ENCODE measurements at regions not wholly inside any gene's neighbourhood (a gene's known extent, or its start where the extent isn't known, plus 50 kb on each side); places are given as distances from the start of the nearest gene placed in this dataset.

DNA sequence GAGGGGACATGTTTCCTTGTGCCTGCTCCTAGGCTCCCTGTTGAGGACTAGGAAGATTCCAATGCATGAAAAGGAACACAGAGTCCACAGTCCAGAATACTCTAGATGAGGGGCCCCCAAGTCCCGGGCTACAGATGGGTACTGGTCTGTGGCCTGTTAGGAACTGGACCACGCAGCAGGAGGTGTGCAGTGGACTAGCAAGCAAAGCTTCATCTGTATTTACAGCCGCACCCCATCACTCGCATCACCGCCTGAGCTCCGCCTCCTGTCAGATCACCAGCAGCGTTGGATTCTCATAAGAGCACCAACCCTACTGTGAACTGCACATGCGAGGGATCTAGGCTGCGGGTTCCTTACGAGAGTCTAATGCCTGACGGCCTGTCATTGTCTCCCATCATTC lies 233.0 kb upstream of the MKLN1 start:
- intact Hi-C loops (cut with micrococcal nuclease), result no loop called here

DNA sequence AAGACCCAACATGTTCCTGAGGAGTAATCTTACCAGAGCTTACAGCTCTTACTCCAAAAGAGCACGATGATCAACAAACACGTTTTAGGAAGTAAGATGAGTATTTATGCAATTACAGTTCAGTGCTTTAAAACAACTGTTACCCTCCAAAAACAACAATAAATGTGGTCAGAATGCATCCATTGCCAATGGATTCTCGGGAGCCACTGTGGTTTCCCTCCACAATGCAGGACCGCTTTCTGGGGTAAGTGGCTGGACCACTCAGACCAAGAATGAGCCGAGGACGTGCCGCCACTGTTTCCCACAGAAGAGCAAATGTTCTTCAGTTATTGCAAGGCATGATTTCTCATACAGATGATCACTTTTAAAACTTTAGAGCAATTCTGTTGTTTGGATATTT lies 232.3 kb upstream of the MKLN1 start:
- intact Hi-C loops (cut with micrococcal nuclease), result no loop called here

DNA sequence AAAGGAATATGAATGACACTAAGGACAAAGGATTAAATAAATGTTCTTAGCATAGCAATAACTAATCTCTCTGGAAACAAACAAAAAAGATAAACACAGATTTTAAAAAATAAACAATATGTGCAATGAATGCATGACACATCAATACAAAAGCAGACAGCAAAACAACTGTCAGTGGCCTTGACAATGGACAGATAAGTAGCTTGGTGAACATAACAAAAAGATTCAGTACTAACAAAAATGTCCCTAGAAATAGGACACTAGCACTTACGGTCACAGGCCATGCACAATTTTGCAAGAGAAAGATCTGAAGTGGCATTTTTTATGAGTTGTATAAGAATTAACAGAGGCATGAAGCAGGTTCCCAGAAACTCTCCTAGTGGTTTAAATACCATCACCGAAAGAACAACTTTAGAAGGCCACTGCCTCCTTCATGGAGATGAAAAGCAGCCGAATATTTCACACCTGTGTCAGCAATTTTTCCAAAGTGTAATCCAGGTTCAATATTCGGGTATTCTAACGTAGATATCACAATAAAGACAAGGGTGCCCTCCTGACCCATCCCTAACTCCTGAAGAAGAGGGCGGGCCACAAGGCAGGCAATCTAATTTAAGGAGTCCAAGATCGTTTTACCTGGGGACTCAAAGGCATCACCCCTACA lies 231.3 kb upstream of the MKLN1 start:
- intact Hi-C loops (cut with micrococcal nuclease), result no loop called here

DNA sequence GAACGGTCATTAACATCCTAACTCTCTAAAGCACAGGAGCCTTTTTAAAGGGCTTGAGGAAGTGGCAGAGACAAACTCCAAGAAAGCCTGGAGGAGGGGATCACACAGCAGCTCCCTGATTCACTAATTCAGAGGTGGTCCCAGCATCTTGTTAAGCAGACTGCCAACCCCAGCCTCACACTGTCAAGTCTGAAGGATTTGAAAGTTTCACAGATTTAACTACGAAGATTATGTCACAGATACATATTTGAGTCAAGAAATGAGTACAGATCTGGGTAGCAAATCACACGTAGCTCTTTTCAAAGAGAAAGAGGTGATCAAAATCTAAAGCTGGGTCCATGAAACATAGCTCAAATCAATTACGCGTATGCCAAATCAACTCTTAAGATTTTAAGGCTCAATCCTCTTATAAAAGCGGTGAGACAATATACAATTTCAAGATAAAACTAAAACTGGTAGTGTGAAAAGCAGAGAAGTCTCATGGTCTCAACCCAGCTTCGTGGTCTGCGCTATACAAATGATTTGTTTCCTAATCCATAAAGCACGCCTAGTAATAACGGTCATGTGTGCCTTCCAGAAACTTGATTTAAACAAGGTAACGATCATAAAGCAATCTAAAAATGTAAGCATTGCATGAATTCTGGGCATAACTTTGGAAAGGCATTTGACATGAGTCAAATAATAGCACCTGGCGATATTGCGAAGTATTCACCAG lies 229.9 kb upstream of the MKLN1 start:
- intact Hi-C loops (cut with micrococcal nuclease), result no loop called here

DNA sequence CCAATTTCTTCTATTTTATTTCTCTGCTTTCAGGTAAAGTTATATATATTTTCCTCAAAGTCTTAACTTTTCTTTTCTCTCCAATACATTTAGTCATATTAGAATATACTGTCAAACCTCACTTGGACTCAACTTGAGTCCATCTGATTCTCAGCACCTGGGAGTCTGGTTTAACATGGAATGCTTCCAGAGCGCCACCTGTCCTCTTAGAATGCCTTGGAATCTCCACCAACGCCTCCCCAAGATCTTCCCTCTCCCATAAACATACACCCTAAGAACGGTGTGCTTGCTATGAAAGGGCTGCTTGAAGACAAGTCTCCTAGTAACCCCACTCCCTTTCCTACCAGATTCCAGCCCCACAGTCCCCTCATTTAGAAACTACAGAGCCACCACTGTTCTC lies 229.1 kb upstream of the MKLN1 start:
- intact Hi-C loops (cut with micrococcal nuclease), result no loop called here

DNA sequence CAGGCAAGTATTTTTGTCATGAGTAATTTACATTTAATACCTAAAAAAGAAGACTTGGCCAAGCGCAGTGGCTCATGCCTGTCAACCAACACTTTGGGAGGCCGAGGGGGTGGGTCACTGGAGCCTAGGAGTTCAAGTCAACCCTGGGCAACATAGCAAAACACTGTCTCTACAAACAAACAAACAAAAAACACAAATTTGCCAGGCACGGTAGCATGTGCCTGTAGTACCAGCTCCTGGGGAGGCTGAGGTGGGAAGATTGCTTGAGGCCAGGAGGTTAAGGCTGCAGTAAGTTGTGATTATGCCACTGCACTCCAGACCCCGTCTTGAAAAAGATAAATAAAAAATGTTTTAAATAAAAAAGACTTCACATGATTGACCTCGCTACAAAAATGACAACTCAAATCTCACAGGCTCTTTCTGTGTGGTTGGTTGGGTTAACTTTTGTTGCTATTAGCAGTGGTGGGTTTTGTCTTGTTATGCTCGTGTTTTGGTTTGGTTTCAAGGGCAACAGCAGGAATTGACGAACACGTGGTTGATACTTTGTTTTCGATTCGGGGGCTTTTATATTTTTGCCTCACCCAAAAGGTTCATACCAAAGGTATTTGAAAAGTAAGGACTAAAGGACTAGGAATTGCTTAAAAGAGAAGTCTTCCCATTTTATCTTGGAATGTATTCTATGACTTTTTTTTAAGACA lies 227.2 kb upstream of the MKLN1 start:
- intact Hi-C loops (cut with micrococcal nuclease), result no loop called here

DNA sequence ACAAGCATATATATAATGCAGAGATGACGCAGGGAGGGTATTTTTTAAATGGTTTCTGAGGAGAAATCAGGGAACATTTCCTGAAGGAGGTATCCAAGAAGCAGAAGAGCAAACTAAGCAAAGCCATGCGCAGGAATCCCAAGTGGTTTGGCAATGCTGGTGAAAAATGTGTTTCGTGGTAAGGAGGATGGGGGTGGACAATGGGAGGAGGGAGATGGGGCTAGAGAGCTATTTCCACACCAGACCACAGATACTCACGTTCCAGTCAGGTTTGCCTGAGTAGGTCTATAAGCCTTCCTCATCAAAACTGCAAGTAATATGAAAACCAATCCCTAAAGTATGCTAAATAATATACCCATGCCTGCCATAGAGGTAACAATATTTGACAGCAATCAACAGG lies 223.7 kb upstream of the MKLN1 start:
- intact Hi-C loops (cut with micrococcal nuclease), result no loop called here

DNA sequence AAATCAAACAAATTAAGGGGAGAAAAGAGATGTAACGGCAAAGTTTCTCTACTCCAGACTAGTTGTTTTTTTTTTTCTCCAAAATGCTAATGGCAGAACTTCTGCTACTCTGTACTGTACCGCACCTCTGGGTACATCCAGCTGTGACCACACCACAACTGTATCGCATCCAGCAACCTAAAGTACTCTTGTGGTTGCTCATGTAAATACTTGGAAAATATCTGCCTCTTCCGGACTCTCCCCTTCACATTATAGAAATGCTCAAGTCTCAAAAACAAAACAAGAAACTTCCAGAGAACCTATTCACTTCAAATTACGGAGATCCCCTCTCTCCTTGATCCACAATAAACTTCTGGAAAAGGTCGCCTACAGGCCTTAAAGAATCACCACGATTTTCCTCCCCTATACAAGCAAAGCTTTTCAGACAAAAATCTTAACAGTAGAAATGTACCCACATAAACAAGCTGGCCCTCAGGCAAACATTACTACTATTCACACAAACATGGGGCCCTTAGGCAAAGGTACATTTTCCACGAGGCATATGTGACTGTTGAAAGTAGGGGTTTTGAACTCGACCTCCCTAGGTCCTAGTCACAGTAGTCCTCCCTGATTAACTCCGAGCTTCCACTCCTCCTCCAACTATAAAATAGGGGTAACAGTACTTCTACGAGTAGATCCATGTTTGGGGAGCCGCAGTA lies 222.9 kb upstream of the MKLN1 start:
- intact Hi-C loops (cut with micrococcal nuclease), result loop anchor here (1.0 to 5.0 kb wide), 5 partner anchors 263 to 1328 kb away; partner anchors contain the start of gene KLHDC10

DNA sequence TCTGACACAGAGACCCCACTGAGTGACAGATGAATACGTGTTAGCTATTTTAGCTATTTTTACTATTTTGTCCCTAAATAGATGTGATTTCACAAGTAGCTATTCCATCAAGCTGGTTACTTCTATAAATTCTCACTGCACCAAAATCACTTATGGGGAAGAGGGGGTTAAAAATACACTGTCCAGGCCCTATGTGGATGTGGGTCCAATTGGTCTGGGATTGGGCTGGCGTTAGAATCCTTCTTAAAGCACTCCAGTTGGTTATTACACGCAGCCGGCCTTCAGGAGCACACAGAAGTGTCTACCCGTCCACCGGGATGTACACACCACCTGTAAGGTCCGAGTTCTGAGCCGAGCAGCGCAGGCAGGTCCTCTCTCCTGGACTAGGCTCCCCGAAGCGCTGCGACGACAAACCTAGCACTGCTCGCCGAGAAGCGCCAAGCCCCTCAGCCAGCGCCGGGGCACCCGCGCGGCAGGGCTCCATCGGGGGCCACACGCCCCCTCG lies 222.3 kb upstream of the MKLN1 start:
- intact Hi-C loops (cut with micrococcal nuclease), result loop anchor here (1.0 to 5.0 kb wide), 5 partner anchors 262 to 1327 kb away; partner anchors contain the start of gene KLHDC10

DNA sequence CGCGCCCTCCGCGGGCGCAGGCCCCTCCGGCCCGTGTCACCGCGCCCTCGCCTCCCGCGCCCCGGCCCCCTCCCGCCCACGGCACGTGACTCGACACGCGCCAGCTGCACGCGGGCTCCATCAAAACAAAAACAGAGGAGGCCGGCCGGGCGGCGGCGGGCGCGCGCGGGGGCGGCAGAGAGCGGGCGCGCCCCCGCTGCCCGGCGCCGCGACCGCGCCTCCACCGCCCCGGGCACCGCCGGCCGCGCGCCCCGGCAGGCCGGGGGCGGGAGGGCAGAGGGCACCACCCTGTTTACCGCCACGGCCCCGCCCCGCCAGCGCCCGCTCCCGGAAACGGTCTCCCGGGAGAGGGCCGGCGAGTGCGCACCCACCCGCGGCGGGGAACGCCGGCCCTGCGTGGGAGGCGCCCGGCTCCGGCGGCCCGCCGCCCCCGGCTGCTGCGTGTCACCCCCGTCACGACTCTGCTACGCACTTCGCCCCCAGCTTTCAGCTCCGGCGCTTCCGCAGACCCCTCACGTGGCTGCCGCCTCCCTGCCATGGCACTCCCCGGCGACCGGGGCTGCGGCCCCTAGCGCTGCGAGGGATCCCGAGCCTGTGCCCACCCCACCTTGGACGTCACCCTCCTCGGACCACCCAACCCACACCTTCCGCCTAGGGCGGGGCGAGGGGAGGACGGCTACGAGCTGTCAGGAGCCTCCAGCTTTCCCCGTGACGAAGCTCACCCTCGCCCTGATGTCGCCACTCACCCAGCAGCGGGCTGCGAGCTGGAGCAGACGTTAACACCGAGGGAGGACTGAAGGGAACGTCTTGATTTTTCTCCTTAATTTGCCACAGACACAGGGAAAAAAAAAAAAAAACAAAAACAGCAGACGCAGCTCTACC lies 221.6 kb upstream of the MKLN1 start:
- intact Hi-C loops (cut with micrococcal nuclease), result loop anchor here (1.0 to 5.0 kb wide), 7 partner anchors 209 to 1326 kb away; partner anchors contain the start of gene KLHDC10

DNA sequence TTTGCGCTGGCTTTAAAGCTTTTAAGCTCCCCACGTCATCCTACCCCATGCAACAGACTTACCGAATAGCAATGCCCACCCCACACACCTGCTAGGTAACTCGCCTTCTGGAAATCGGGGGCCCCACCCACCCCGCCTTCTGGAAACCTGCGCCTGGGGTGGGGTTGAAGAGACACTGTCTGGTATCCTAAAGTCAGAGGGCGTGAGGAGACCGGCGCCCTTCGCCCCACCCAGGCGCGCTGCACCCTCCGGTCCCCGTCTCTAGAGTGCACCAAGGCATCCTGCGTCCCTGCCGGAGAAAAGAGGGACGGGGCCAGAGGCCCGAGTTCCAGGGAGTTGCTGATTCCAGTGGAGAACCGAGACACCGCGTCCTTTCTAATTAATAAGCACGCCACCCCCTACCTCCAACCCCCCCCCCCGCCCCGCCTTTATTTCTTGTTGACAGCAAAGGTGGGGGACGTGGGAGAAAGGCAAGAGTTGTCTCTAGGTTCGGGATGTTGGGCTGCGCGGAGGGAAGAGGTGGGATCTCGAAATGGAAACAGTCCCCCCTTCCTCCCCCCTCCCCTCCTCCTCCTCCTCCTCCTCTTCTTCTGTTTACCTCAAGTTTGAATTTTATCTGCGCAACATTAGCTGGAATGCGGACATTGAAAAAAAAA lies 220.9 kb upstream of the MKLN1 start:
- intact Hi-C loops (cut with micrococcal nuclease), result loop anchor here (1.0 to 5.0 kb wide), 6 partner anchors 210 to 1325 kb away; partner anchors contain the start of gene KLHDC10

DNA sequence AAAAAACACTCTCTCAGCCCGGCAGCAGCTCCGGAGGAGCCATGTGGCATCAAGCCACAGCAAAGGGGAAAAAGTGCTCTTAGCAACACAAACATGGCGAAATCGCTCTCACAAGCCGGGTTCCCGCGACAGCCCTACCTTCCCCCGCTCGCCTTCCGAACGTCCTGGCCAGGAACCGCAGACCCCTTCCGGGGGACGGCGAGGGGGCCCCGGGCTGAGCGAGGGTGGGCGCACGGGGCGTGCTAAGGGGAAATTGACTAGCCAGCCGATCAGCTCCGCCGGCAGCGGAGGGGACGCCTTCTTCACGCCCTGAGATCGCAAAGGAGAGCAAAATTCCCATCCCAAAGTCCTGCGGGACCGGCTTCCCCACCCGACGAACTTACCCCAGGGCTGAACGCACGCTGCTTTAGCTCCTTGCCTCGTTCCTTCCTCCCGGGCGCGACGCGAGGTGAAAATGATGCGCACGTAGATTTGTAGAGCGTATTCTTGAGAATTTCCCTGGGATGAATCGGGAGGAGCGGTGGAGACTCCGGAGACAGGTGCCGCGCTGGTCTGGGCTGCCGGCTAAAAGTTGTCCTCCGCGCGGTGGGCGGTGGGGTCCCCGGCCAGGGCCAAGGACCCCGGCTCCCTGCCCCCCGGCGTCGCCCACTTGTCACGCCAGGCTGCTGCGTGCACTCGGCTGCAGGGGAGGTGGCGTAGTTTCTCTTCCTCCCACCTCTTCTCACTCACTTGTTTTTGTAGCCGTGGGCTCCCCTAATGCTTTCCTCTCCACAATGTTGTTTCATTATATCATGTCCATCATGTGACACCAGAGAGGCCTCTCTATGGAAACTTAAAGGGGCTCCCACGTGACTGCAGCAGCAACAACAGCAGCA lies 220.1 kb upstream of the MKLN1 start:
- intact Hi-C loops (cut with micrococcal nuclease), result loop anchor here (1.0 to 5.0 kb wide), 15 partner anchors 38 to 1883 kb away; partner anchors contain the start of genes AHCYL2, KLHDC10 and MKLN1

DNA sequence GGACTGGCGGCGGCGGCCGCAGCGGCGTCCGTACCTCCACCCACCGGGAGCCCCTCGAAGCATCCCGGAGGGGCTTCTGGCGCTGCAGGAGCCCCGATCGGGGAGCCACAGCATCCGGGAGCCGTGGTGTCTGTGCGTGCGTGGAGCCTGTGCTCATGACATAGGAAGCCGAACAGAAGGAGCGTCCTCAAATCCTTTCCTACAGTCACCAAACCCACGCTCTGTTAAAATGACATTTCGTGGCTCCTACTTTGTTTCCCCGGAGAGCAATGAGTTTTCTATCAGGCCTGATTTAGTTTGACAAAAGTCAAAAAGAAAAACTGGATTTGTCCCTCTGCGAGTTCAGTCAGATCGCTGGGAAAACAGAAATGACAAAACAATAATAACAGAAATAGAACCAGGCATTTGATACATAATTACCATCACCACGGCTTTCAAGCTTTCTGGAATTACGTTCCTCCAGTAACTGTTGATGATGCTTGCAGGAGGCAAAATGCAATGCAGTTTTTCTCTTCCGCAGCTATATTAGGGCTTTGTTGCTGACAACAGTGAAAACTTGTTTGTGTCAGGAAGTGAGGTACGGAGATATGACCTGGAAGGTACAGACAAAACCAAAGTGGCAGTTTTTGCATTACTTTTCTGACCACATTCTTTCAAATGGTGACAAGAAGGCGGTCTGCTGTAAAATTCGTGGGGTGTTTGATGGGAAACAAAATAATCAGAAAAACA lies 219.3 kb upstream of the MKLN1 start:
- intact Hi-C loops (cut with micrococcal nuclease), result loop anchor here (1.0 to 5.0 kb wide), 15 partner anchors 39 to 1884 kb away; partner anchors contain the start of genes AHCYL2, KLHDC10 and MKLN1

DNA sequence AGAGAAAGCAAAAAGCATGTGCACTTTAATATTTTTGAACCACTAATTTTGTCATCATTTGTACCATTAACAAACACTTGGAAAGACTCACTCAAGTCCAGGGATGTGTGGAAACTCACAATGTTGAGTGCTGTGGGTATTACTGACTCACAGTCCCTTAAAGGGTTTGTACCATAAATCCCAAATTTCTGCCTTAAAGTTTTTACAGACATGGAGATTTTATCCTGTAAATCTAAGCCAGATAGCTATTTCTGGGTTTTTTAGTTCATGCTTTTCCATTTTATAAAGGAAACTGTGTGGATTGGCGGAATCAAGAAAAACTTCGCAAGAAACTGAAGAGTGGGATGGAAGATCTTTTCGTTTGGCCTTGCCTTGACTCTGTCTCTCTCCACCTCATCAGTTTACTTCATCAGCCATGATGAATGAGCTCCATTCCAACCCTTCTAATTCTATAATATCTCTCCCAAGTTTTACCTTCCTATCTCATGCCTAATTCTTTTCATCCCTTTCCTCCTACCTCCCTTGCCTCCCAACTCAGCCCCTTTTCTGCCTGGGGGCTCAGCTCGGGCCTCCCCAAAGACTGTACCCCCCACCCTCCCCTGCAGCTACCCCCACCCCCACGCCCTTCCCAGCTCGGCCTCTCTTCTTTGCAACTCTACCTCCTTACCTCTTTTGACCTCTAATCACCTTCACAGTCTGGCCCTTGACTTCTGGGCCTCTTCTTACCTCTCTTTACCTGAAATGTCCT lies 218.5 kb upstream of the MKLN1 start:
- intact Hi-C loops (cut with micrococcal nuclease), result loop anchor here (2.0 to 5.0 kb wide), 6 partner anchors 258 to 1884 kb away; partner anchors contain the start of genes AHCYL2 and KLHDC10

DNA sequence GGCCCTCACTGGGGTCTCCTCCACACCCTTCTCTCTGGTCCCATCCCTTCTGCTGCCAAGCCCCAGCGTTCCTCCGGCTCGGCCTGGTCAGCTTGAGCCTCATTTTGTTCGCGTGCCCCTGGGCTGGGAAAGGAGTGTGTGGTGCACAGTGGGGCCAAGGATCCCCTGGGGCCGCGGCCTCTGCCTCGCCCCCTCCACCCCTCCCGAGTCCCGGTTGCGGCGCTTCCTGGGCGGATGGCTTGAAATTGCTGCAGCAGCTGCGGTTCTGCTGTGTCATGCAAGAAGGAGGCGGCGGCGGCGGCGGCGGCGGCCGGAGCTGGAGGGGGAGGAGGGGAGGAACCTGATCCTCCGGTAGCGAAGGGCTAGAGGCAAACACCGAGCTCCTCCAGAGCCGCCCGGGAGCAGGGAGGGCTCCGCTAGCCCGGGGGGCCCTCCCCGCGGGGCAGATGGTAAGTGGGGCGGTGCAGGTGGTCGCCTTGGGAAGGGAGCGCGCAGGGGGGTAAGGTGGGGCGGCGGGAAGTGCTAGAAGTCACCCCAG lies 217.8 kb upstream of the MKLN1 start:
- intact Hi-C loops (cut with micrococcal nuclease), result loop anchor here (2.0 to 5.0 kb wide), 6 partner anchors 257 to 1885 kb away; partner anchors contain the start of genes AHCYL2 and KLHDC10

DNA sequence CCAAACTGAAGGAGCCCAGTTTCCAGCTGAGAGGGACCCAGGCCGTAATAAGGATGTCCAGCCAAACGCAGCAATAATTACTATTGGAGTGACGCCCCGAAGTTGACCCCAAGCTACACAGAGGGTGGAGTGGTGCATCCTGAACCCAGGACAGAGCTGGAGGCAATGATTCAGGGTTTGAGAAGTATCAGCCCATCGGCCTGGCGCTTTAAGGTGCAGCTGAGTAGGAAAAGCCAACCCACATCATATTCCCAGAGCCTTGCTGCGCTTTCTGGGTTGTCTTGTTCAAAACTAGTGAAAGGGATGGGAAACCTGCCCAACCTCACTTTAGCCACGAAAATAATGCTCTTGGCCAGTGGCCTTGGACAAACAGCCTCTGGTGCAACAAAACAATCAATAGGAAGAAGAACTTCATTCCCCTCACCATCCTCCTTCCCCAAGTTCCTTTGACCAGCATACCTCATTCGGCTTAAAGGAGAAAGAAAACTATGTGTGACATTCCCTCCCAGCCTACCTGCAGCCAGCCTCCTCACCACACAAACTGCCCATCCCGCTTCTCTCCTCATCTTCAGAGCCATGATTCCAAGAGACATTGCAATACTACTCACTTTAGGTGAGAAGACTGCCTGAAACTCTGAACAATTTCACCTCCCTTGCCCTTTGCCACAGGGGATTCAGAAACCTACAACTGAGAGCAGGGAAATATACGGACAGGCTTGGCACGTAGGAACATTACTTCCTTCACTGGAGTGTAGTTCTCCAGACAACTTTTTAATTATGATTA lies 217.2 kb upstream of the MKLN1 start:
- intact Hi-C loops (cut with micrococcal nuclease), result no loop called here
